Mesenchymal stem cell (in vitro differentiated cells and primary cell): ENCODE measurements at regions not wholly inside any gene's neighbourhood (a gene's known extent, or its start where the extent isn't known, plus 50 kb on each side); places are given as distances from the start of the nearest gene placed in this dataset.

Experiments
- DNase-seq: peaks from one replicate; pipeline ENCODE4 v3.0.0-alpha.2; 2013
- H2AFZ ChIP-seq: one replicate; pipeline ENCODE4 v1.6.1; 2013; ENCODE audit warnings: low read depth, mild to moderate bottlenecking, control low read depth, inconsistent platforms, low read length, moderate library complexity
- H2AK5ac ChIP-seq: 2 replicates; pipeline ENCODE4 v1.6.1; 2013; ENCODE audit warnings: low read length, moderate library complexity, mild to moderate bottlenecking, inconsistent platforms; ENCODE audit not compliant: severe bottlenecking
- H2BK120ac ChIP-seq: one replicate; pipeline ENCODE4 v1.6.1; 2013; ENCODE audit warnings: low read depth, mild to moderate bottlenecking, inconsistent platforms, low read length, moderate library complexity
- H2BK12ac ChIP-seq, 2 experiments: one replicate each; pipeline ENCODE4 v1.6.1; 2013; ENCODE audit warnings: inconsistent platforms in 2 of 2, low read length in 2 of 2, mild to moderate bottlenecking in 2 of 2, moderate library complexity in 2 of 2, control low read depth in 1 of 2
- H2BK15ac ChIP-seq: one replicate; pipeline ENCODE4 v1.6.1; 2013; ENCODE audit warnings: mild to moderate bottlenecking, low read depth, inconsistent platforms; ENCODE audit not compliant: poor library complexity, severe bottlenecking
- H2BK5ac ChIP-seq: 2 replicates; pipeline ENCODE4 v1.6.1; 2013; ENCODE audit warnings: low read depth, mild to moderate bottlenecking, low read length, control low read depth, inconsistent platforms; ENCODE audit not compliant: poor library complexity, severe bottlenecking
- H3K14ac ChIP-seq, 2 experiments: one replicate each; pipeline ENCODE4 v1.6.1; 2013; ENCODE audit warnings: inconsistent platforms in 2 of 2, low read length in 2 of 2, control low read depth in 1 of 2, mild to moderate bottlenecking in 1 of 2, moderate library complexity in 1 of 2
- H3K18ac ChIP-seq, 2 experiments: one replicate each; pipeline ENCODE4 v1.6.1; 2013; ENCODE audit warnings: inconsistent platforms in 2 of 2, low read length in 2 of 2, control low read depth in 1 of 2, low read depth in 1 of 2, mild to moderate bottlenecking in 1 of 2
- H3K23ac ChIP-seq, 2 experiments: one replicate each; pipeline ENCODE4 v1.6.1; 2013; ENCODE audit warnings: inconsistent platforms in 2 of 2, low read length in 2 of 2, mild to moderate bottlenecking in 2 of 2, moderate library complexity in 2 of 2, control low read depth in 1 of 2
- H3K27ac ChIP-seq: 2 replicates; pipeline ENCODE4 v1.5.1; 2013; ENCODE audit warnings: mild to moderate bottlenecking, moderate library complexity, low read length, control low read depth, inconsistent platforms; ENCODE audit not compliant: poor library complexity, severe bottlenecking
- H3K27me3 ChIP-seq, 2 experiments: 2 replicates each; pipeline versions ENCODE4 v1.6.1 to v1.7.0; 2013; ENCODE audit warnings: low read length in 2 of 2, mild to moderate bottlenecking in 2 of 2, moderate library complexity in 2 of 2, control low read depth in 1 of 2, inconsistent platforms in 1 of 2; ENCODE audit not compliant: control insufficient read depth in 1 of 2, insufficient read depth in 1 of 2
- H3K36me3 ChIP-seq, 2 experiments: 2 replicates each; pipeline versions ENCODE4 v1.6.1 to v1.7.0; 2013; ENCODE audit warnings: low read length in 2 of 2, control low read depth in 1 of 2, inconsistent platforms in 1 of 2, low read depth in 1 of 2, mild to moderate bottlenecking in 1 of 2; ENCODE audit not compliant: insufficient read depth in 2 of 2, control insufficient read depth in 1 of 2
- H3K4ac ChIP-seq, 2 experiments: one replicate each; pipeline ENCODE4 v1.6.1; 2013; ENCODE audit warnings: inconsistent platforms in 2 of 2, low read length in 2 of 2, mild to moderate bottlenecking in 2 of 2, moderate library complexity in 2 of 2, control low read depth in 1 of 2, low read depth in 1 of 2
- H3K4me1 ChIP-seq: 2 replicates; pipeline ENCODE4 v1.6.1; 2013; ENCODE audit warnings: low read depth, low read length, control low read depth; ENCODE audit not compliant: control insufficient read depth, insufficient read depth
- H3K4me2 ChIP-seq: 2 replicates; pipeline ENCODE4 v1.6.1; 2013; ENCODE audit warnings: low read length, mild to moderate bottlenecking, inconsistent platforms; ENCODE audit not compliant: poor library complexity, severe bottlenecking
- H3K4me3 ChIP-seq, 2 experiments: 2 replicates each; pipeline versions ENCODE4 v1.5.1 to v1.7.0; 2013; ENCODE audit warnings: low read length in 2 of 2, mild to moderate bottlenecking in 2 of 2, control low read depth in 1 of 2, low read depth in 1 of 2; ENCODE audit not compliant: insufficient read depth in 1 of 2
- H3K79me1 ChIP-seq: replicated peaks from 2 replicates; pipeline ENCODE4 v1.6.1; 2013; ENCODE audit warnings: mild to moderate bottlenecking, control low read depth, low read length, inconsistent platforms; ENCODE audit not compliant: poor library complexity, severe bottlenecking
- H3K9ac ChIP-seq: 2 replicates; pipeline ENCODE4 v1.7.0; 2013; ENCODE audit warnings: mild to moderate bottlenecking, low read length, moderate library complexity
- H3K9me3 ChIP-seq: 2 replicates; pipeline ENCODE4 v1.7.0; 2013; ENCODE audit warnings: mild to moderate bottlenecking, low read length; ENCODE audit not compliant: control insufficient read depth
- H4K8ac ChIP-seq: one replicate; pipeline ENCODE4 v1.6.1; 2013; ENCODE audit warnings: inconsistent platforms, mild to moderate bottlenecking, low read length, moderate library complexity
- H4K91ac ChIP-seq: one replicate; pipeline ENCODE4 v1.6.1; 2013; ENCODE audit warnings: mild to moderate bottlenecking, low read length, inconsistent platforms
- WGBS: methylation state at CpG from one replicate; pipeline ENCODE4 v1.1.7; 2013; ENCODE audit warnings: mixed read lengths; 5-methylcytosine and 5-hydroxymethylcytosine counted together

DNA sequence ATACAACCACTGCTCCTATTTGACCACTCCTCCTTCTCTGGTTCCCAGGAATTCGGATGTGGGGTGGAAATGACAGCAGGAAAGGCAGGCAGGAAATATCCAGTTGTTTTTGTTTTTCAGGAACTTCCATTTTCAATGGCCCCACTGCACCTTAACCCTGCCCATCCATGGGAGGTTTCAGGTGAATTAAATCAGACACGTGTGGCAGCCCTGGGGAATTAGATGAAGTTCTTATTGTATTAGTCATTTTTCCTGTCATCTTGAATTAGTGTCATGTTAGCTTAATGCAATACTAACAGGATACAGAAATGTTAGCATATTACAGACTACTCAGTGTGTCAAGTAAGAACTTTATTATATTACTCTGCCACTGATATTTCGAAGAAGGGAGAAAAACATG lies 146.4 kb downstream of the CHD9NB start:
- Histone ChIP-seq H3K4me2 (no peak overlapping the region), H2AK5ac (no peak overlapping the region), H3K9me3 (no peaks in the 10 kb centered on the region), H2BK12ac (no peak overlapping the region), H3K14ac (no peak overlapping the region), H3K4me3 (no peak overlapping the region), H4K8ac (no peak overlapping the region), H3K79me1 (no peaks in the 10 kb centered on the region), H3K9ac (no peak overlapping the region), H3K4me1 (no peaks in the 10 kb centered on the region), H3K18ac (no peak overlapping the region), H3K4ac (no peak overlapping the region), H3K23ac (no peak overlapping the region), H2BK15ac (no peak overlapping the region), H2BK5ac (no peak overlapping the region), H3K36me3 (no peaks in the 10 kb centered on the region), H3K27ac (no peak overlapping the region), H2BK120ac (no peak overlapping the region), H2AFZ (no peak overlapping the region), H4K91ac (no peak overlapping the region), H3K27me3 (no peaks in the 10 kb centered on the region)
- no peak for DNase-seq
- WGBS = 44% methylated on average over 1 of the region's 3 CpGs

- Histone ChIP-seq H3K27ac (no peak overlapping the region), H3K36me3 (no peaks in the 10 kb centered on the region), H3K14ac (no peak overlapping the region), H2BK5ac (no peak overlapping the region), H3K4me3 (no peak overlapping the region), H3K18ac (no peak overlapping the region), H2BK120ac (no peak overlapping the region), H2BK12ac (no peak overlapping the region), H3K27me3 (no peaks in the 10 kb centered on the region), H4K8ac (no peak overlapping the region), H3K4me2 (no peak overlapping the region), H3K23ac (no peak overlapping the region), H2AFZ (no peak overlapping the region), H3K9me3 (no peaks in the 10 kb centered on the region), H2BK15ac (no peak overlapping the region), H3K4ac (no peak overlapping the region), H4K91ac (no peak overlapping the region), H2AK5ac (no peak overlapping the region), H3K79me1 (no peaks in the 10 kb centered on the region), H3K9ac (no peak overlapping the region), H3K4me1 (no peaks in the 10 kb centered on the region)
- 78% methylated on average over 4 of the region's 5 CpGs for WGBS
- no peak for DNase-seq
These were observed 156.1 kb downstream of the CHD9NB start for GRCh38 chr16:52896478-52897164.

GRCh38 chr16:52874042-52874441 lies 178.7 kb downstream of the CHD9NB start:
- H3K23ac ChIP-seq = no peak overlapping the region
- no peak overlapping the region for H3K4me3 ChIP-seq
- H2BK5ac ChIP-seq = no peak overlapping the region
- no peak overlapping the region for H2BK15ac ChIP-seq
- no peak overlapping the region for H4K91ac ChIP-seq
- no peak overlapping the region for H3K4me2 ChIP-seq
- H2BK12ac ChIP-seq = no peak overlapping the region
- H4K8ac ChIP-seq = no peak overlapping the region
- H3K4me1 ChIP-seq = no peaks in the 10 kb centered on the region
- no peak overlapping the region for H3K18ac ChIP-seq
- no peak for DNase-seq
- H3K9me3 ChIP-seq = no peaks in the 10 kb centered on the region
- H3K79me1 ChIP-seq = no peaks in the 10 kb centered on the region
- no peak overlapping the region for H2BK120ac ChIP-seq
- no peaks in the 10 kb centered on the region for H3K27me3 ChIP-seq
- H3K4ac ChIP-seq = no peak overlapping the region
- H3K36me3 ChIP-seq = no peaks in the 10 kb centered on the region
- H3K9ac ChIP-seq = no peak overlapping the region
- no peak overlapping the region for H3K14ac ChIP-seq
- H3K27ac ChIP-seq = no peak overlapping the region
- no peak overlapping the region for H2AFZ ChIP-seq
- no peak overlapping the region for H2AK5ac ChIP-seq
- WGBS = 59% methylated on average over 2 of the region's 3 CpGs

DNA sequence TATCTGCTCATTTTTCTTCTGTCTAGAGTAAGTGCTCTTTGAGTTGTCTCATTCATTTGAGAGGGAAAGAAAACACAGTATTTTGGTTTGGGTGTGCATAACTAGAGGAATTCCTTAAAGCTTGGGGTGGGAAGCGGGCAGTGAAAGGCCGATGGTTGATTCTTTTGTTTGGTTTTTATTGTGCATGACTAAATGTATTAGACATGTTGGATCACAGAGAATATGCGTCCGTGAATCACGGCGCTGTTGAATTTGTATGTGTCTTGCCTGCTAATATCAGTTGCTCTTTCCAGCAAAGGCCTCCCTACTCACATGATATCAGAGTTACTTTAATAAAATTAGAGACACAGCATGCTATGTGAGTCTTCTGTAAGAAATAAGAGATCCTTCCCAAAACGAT lies 180.0 kb downstream of the CHD9NB start:
- DNase-seq = no peak
- no peaks in the 10 kb centered on the region for H3K4me1 ChIP-seq
- H2BK15ac ChIP-seq = no peak overlapping the region
- no peak overlapping the region for H2AK5ac ChIP-seq
- H3K9me3 ChIP-seq = no peaks in the 10 kb centered on the region
- no peaks in the 10 kb centered on the region for H3K27me3 ChIP-seq
- H2BK5ac ChIP-seq = no peak overlapping the region
- no peaks in the 10 kb centered on the region for H3K36me3 ChIP-seq
- no peak overlapping the region for H4K91ac ChIP-seq
- H2BK12ac ChIP-seq = no peak overlapping the region
- no peak overlapping the region for H3K9ac ChIP-seq
- no peak overlapping the region for H3K27ac ChIP-seq
- no peak overlapping the region for H4K8ac ChIP-seq
- H3K4me3 ChIP-seq = no peak overlapping the region
- H2AFZ ChIP-seq = no peak overlapping the region
- no peak overlapping the region for H3K18ac ChIP-seq
- H3K23ac ChIP-seq = no peak overlapping the region
- no peak overlapping the region for H3K14ac ChIP-seq
- H3K4me2 ChIP-seq = no peak overlapping the region
- H3K79me1 ChIP-seq = no peaks in the 10 kb centered on the region
- no peak overlapping the region for H3K4ac ChIP-seq
- H2BK120ac ChIP-seq = no peak overlapping the region
- WGBS = 88% methylated on average over 7 of the region's 7 CpGs
